Neutrophil (primary cell): ENCODE measurements at regions not wholly inside any gene's neighbourhood (a gene's known extent, or its start where the extent isn't known, plus 50 kb on each side); places are given as distances from the start of the nearest gene placed in this dataset.
"Not testable (repeated sequence)": the region's sequence is repeated elsewhere in the genome, so short reads cannot be mapped to it uniquely, and the experiment has no call there.

Experiments
- H3K27ac ChIP-seq: fragments of 200-600 bp; sonication (generic); 2 replicates; pipeline ENCODE4 v1.5.1; 2016; ENCODE audit warnings: mild to moderate bottlenecking, moderate library complexity
- H3K27me3 ChIP-seq: fragments of 200-600 bp; sonication (generic); 2 replicates; pipeline ENCODE4 v1.6.0; 2016; ENCODE audit warnings: mild to moderate bottlenecking
- H3K36me3 ChIP-seq: fragments of 200-600 bp; sonication (generic); 2 replicates; pipeline ENCODE4 v1.5.1; 2017
- H3K4me1 ChIP-seq, 2 experiments: fragments of 200-600 bp in 1 of 2; sonication (generic) in 1 of 2; 1 replicate in 1 of 2; 2 replicates in 1 of 2; pipeline versions ENCODE4 v1.5.1 to v1.6.1; 2013 to 2016; ENCODE audit warnings: low read depth in 1 of 2, low read length in 1 of 2, mild to moderate bottlenecking in 1 of 2, moderate library complexity in 1 of 2; ENCODE audit not compliant: control insufficient read depth in 1 of 2, insufficient read depth in 1 of 2
- H3K4me3 ChIP-seq, 2 experiments: fragments of 200-600 bp in 1 of 2; sonication (generic) in 1 of 2; 1 replicate in 1 of 2; 2 replicates in 1 of 2; pipeline ENCODE4 v1.5.1; 2013 to 2016; ENCODE audit warnings: low read depth in 1 of 2, low read length in 1 of 2, mild to moderate bottlenecking in 1 of 2, moderate library complexity in 1 of 2
- H3K9me3 ChIP-seq: fragments of 200-600 bp; sonication (generic); 2 replicates; pipeline ENCODE4 v1.5.1; 2016
- TF ChIP-seq, protein P1 (sequence below): fragments of 200-600 bp; sonication (generic); IDR thresholded peaks from 2 replicates; pipeline ENCODE4 v1.5.1; 2016; ENCODE audit warnings: antibody characterized with exemption

DNA sequence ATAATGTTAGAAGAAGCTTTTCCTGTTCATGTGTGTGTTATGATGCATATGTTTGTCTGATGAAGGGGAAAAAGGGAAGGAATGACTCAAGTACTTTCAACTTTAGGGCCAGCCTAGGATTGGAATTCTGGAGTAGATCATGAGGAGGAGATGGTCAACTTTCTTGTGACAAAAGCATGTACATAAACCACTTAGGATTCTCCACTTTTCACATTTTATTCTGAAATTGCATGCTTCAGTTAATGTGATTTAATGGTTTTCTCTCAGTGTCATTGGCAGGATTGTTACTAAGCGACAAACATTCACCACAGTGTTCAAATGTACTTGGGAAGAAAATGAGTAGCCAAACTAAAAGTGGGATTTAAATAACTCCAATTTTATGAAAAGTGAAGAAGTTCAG is 80.1 kb downstream of the UTRN start:
- Histone ChIP-seq H3K27me3 (no peaks in the 10 kb centered on the region), H3K4me1 (peaks cover 13 to 18% of the 10 kb centered on the region in 2 experiments), H3K27ac (peak overlapping the region; percentile 72), H3K36me3 (no peaks in the 10 kb centered on the region), H3K9me3 (no peaks in the 10 kb centered on the region), H3K4me3 (no peak overlapping the region)
- TF ChIP-seq, protein P1, sequence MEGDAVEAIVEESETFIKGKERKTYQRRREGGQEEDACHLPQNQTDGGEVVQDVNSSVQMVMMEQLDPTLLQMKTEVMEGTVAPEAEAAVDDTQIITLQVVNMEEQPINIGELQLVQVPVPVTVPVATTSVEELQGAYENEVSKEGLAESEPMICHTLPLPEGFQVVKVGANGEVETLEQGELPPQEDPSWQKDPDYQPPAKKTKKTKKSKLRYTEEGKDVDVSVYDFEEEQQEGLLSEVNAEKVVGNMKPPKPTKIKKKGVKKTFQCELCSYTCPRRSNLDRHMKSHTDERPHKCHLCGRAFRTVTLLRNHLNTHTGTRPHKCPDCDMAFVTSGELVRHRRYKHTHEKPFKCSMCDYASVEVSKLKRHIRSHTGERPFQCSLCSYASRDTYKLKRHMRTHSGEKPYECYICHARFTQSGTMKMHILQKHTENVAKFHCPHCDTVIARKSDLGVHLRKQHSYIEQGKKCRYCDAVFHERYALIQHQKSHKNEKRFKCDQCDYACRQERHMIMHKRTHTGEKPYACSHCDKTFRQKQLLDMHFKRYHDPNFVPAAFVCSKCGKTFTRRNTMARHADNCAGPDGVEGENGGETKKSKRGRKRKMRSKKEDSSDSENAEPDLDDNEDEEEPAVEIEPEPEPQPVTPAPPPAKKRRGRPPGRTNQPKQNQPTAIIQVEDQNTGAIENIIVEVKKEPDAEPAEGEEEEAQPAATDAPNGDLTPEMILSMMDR, result no peak

DNA sequence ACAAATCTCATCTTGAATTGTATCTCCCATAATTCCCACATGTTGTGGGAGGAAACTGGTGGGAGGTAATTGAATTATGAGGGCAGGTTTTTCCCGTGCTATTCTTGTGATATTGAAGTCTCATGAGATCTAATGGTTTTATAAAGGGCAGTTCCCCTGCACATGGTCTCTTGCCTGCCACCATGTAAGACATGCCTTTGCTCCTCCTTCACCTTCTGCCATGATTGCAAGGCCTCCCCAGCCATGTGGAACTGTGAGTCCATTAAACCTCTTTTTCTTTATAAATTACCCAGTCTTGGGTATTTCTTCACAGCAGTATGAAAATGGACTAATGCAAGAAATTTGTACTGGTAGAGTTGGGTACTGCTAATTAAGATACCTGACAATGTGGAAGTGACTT is 84.6 kb downstream of the UTRN start:
- not testable (repeated sequence) for H3K9me3 ChIP-seq, H3K36me3 ChIP-seq, H3K4me3 ChIP-seq, H3K27me3 ChIP-seq, H3K27ac ChIP-seq
- H3K4me1 ChIP-seq, result peaks cover 7 to 13% of the 10 kb centered on the region in 2 experiments

DNA sequence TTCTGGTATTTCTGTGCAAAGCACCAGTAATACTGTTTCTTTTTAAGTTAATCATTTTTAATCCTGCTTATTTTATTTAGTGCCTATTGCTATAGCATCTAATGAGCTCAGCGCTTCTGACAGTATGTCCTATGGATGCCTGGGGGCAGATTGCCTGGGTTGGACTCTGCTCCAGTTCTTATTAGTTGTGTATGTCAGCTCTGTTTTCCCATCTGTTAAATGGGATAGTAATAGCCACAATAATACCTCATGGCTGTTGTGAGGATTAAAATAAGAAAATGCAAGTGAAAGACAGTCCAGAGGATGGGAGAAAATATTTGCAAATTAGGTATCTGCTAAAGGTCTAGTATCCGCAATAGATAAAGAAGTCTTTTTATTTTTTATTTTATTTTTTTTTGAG is 87.0 kb downstream of the UTRN start:
- Histone ChIP-seq H3K9me3 (no peaks in the 10 kb centered on the region), H3K27ac (no peak overlapping the region), H3K4me1 (no peaks in the 10 kb centered on the region), H3K36me3 (no peaks in the 10 kb centered on the region), H3K27me3 (no peaks in the 10 kb centered on the region), H3K4me3 (no peak overlapping the region)
- TF ChIP-seq, protein P1, result no peak

DNA sequence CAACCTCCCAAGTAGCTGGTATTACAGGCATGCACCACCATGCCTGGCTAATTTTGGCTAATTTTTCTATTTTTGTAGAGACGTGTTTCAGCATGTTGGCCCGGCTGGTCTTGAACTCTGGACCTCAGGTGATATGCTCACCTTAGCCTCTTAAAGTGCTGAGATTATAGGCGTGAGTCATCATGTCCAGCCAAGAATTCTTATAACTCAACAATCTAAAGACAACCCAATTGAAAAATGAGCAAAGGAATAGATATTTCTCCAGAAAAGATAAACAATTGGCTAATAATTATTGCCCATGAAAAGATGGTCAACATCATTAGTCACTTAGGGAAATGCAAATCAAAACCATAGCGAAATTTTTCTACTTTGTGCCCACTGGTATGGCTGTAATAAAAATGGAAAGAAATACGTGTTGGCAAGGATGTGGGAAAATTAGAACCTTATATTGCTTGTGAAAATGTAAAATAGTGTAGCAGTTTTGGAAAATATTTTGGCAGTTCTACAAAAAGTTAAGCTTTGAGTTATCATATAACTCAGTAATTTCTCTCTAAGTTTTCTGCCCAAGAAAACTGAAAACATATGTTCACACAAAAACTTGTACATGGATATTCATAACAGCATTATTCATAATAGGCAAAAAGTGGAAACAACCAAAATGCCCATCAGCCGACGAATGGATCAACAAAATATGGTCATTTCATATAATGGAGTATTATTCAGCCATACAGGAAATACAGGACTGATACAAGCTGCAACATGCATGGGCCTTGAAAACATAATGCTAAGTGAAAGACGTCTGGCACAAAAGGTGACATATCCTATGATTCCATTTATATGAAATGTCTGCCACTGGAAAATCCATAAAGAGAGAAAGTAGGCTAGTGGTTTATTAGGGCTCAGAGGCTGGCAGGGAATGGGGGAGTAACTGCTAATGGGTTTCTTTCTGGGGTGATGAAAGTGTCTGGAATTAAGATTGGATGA is 87.8 kb downstream of the UTRN start:
- Histone ChIP-seq H3K27me3 (no peaks in the 10 kb centered on the region), H3K27ac (no peak overlapping the region), H3K4me1 (no peaks in the 10 kb centered on the region), H3K9me3 (no peaks in the 10 kb centered on the region), H3K36me3 (no peaks in the 10 kb centered on the region), H3K4me3 (no peak overlapping the region)
- TF ChIP-seq, protein P1, result no peak

DNA sequence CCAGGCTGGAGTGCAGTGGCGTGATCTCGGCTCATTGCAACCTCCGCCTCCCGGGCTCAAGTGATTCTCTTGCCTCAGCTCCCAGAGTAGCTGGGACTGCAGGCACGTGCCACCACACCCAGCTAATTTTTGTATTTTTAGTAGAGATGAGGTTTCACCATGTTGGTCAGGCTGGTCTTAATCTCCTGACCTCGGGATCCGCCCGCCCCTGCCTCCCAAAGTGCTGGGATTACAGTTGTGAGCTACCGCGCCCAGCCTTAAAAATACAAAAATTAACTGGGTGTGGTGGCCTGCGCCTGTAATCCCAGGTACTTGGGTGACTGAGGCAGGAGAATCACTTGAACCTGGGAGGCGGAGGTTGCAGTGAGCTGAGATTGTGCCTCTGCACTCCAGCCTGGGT is 89.4 kb downstream of the UTRN start:
- H3K4me1 ChIP-seq, H3K27ac ChIP-seq, H3K36me3 ChIP-seq, H3K9me3 ChIP-seq, H3K27me3 ChIP-seq, H3K4me3 ChIP-seq: not testable (repeated sequence)

DNA sequence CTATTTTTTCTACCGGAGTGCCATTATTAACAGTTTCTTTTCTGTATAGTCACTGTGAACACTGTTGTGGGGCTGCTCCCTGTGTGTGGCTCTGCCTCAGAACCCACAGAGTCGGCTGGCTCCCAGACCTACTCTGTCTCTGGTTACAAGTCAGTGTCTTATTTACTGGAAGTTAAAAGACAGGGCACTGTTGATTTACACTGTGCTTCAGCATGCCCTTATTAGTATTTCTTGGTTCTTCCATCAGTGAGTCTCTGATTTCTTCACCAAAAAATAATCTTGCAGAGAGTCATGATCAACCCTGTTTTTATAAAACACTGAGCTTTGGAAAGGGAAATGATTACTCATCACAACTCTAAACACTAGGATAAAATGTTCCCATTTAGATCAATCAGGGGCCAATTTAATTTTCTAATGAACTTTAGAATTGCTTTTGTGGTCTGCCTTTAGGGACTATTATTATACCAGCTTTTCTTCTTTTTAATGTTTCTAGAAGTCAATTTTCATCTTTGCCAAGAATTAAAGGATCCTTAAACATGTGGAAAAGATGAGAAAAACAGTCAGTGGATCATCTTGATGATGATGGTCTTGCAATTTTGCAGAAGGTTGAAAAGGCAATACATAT is 92.6 kb downstream of the UTRN start:
- H3K36me3 ChIP-seq, result no peaks in the 10 kb centered on the region
- TF ChIP-seq, protein P1, result no peak
- no peaks in the 10 kb centered on the region for H3K27me3 ChIP-seq
- no peak overlapping the region for H3K27ac ChIP-seq
- no peaks in the 10 kb centered on the region for H3K4me1 ChIP-seq
- H3K9me3 ChIP-seq, result peaks cover 5% of the 10 kb centered on the region
- H3K4me3 ChIP-seq, result no peak overlapping the region
